SK-N-MC (cell line): ENCODE measurements at regions not wholly inside any gene's neighbourhood (a gene's known extent, or its start where the extent isn't known, plus 50 kb on each side); places are given as distances from the start of the nearest gene placed in this dataset.

ENCODE experiments used
- DNase-seq: peaks from one replicate; pipeline ENCODE4 v3.0.0-alpha.2; 2011; ENCODE audit warnings: low read depth, low spot score
- H3K27ac ChIP-seq: fragments of 200-600 bp; sonication (generic); 2 replicates; pipeline ENCODE4 v1.5.1; 2016; ENCODE audit warnings: mixed run types
- H3K36me3 ChIP-seq: fragments of 200-600 bp; sonication (generic); 2 replicates; pipeline ENCODE4 v1.6.1; 2017; ENCODE audit warnings: antibody characterized with exemption, low read length, mixed read lengths; ENCODE audit not compliant: insufficient read depth
- H3K4me3 ChIP-seq: fragments of 200-600 bp; sonication (generic); 2 replicates; pipeline ENCODE4 v1.5.1; 2016
- H3K9ac ChIP-seq: fragments of 200-600 bp; sonication (generic); 2 replicates; pipeline ENCODE4 v1.8.0; 2017; ENCODE audit warnings: mixed run types, mixed read lengths; ENCODE audit not compliant: insufficient read length
- H3K9me3 ChIP-seq: fragments of 200-600 bp; sonication (generic); 2 replicates; pipeline ENCODE4 v1.6.1; 2017; ENCODE audit warnings: low read depth, mild to moderate bottlenecking, antibody characterized with exemption, low read length, moderate library complexity, mixed read lengths
- EZH2 ChIP-seq: fragments of 200-600 bp; sonication (generic); IDR thresholded peaks from one replicate; pipeline ENCODE4 v1.6.1; 2017; ENCODE audit warnings: antibody characterized with exemption
- FOXP2 ChIP-seq: optimal IDR thresholded peaks from 2 replicates; pipeline ENCODE3; 2011; ENCODE audit warnings: mild to moderate bottlenecking, moderate library complexity; ENCODE audit not compliant: insufficient read depth; ENCODE audit errors: extremely low read length, control extremely low read depth
- POLR2AphosphoS5 ChIP-seq: IDR thresholded peaks from 2 replicates; pipeline ENCODE4 v1.6.1; 2012; ENCODE audit warnings: mild to moderate bottlenecking, low read depth, low read length, borderline replicate concordance

- Histone ChIP-seq H3K4me3 (peak overlapping the region; percentile 82), H3K9ac (peak overlapping the region; percentile 68), H3K9me3 (no peaks in the 10 kb centered on the region), H3K27ac (peak overlapping the region; percentile 96), H3K36me3 (no peaks in the 10 kb centered on the region)
- DNase-seq, result peak; percentile 86
- TF ChIP-seq EZH2 (no peak), POLR2AphosphoS5 (no peak), FOXP2 (no peak)
Measured at GRCh38 chr2:63789338-63790020, 52.2 kb upstream of the UGP2 start.

- Histone ChIP-seq H3K9ac (no peak overlapping the region), H3K36me3 (no peaks in the 10 kb centered on the region), H3K9me3 (no peaks in the 10 kb centered on the region), H3K4me3 (no peak overlapping the region), H3K27ac (peak overlapping the region; percentile 96)
- TF ChIP-seq FOXP2, result no peak
- TF ChIP-seq EZH2, result no peak
- no peak for TF ChIP-seq POLR2AphosphoS5
- no peak for DNase-seq
Measured at GRCh38 chr2:63790491-63790890, 51.2 kb upstream of the UGP2 start.

GRCh38 chr2:63790906-63791305 is 50.8 kb upstream of the UGP2 start:
- no peak for TF ChIP-seq EZH2
- TF ChIP-seq POLR2AphosphoS5, result no peak
- no peak for TF ChIP-seq FOXP2
- no peaks in the 10 kb centered on the region for H3K36me3 ChIP-seq
- no peaks in the 10 kb centered on the region for H3K9me3 ChIP-seq
- peak overlapping the region; percentile 96 for H3K27ac ChIP-seq
- no peak for DNase-seq
- H3K9ac ChIP-seq, result no peak overlapping the region
- no peak overlapping the region for H3K4me3 ChIP-seq

- Histone ChIP-seq H3K36me3 (no peaks in the 10 kb centered on the region), H3K9me3 (no peaks in the 10 kb centered on the region), H3K27ac (no peak overlapping the region), H3K4me3 (no peak overlapping the region), H3K9ac (no peak overlapping the region)
- DNase-seq, result no peak
- TF ChIP-seq FOXP2 (no peak), POLR2AphosphoS5 (no peak), EZH2 (no peak)
Measured at GRCh38 chr2:63791387-63791786, 50.3 kb upstream of the UGP2 start.
